Mesenchymal stem cell (in vitro differentiated cells and primary cell): ENCODE measurements at regions not wholly inside any gene's neighbourhood (a gene's known extent, or its start where the extent isn't known, plus 50 kb on each side); places are given as distances from the start of the nearest gene placed in this dataset.
A peak's percentile ranks its signal among the peaks of the same experiment; 100 is the strongest.

ENCODE experiments used
- DNase-seq: peaks from one replicate; pipeline ENCODE4 v3.0.0-alpha.2; 2013
- H2AFZ ChIP-seq: one replicate; pipeline ENCODE4 v1.6.1; 2013; ENCODE audit warnings: low read depth, mild to moderate bottlenecking, control low read depth, inconsistent platforms, low read length, moderate library complexity
- H2AK5ac ChIP-seq: 2 replicates; pipeline ENCODE4 v1.6.1; 2013; ENCODE audit warnings: low read length, moderate library complexity, mild to moderate bottlenecking, inconsistent platforms; ENCODE audit not compliant: severe bottlenecking
- H2BK120ac ChIP-seq: one replicate; pipeline ENCODE4 v1.6.1; 2013; ENCODE audit warnings: low read depth, mild to moderate bottlenecking, inconsistent platforms, low read length, moderate library complexity
- H2BK12ac ChIP-seq, 2 experiments: one replicate each; pipeline ENCODE4 v1.6.1; 2013; ENCODE audit warnings: inconsistent platforms in 2 of 2, low read length in 2 of 2, mild to moderate bottlenecking in 2 of 2, moderate library complexity in 2 of 2, control low read depth in 1 of 2
- H2BK15ac ChIP-seq: one replicate; pipeline ENCODE4 v1.6.1; 2013; ENCODE audit warnings: mild to moderate bottlenecking, low read depth, inconsistent platforms; ENCODE audit not compliant: poor library complexity, severe bottlenecking
- H2BK5ac ChIP-seq: 2 replicates; pipeline ENCODE4 v1.6.1; 2013; ENCODE audit warnings: low read depth, mild to moderate bottlenecking, low read length, control low read depth, inconsistent platforms; ENCODE audit not compliant: poor library complexity, severe bottlenecking
- H3K14ac ChIP-seq, 2 experiments: one replicate each; pipeline ENCODE4 v1.6.1; 2013; ENCODE audit warnings: inconsistent platforms in 2 of 2, low read length in 2 of 2, control low read depth in 1 of 2, mild to moderate bottlenecking in 1 of 2, moderate library complexity in 1 of 2
- H3K18ac ChIP-seq, 2 experiments: one replicate each; pipeline ENCODE4 v1.6.1; 2013; ENCODE audit warnings: inconsistent platforms in 2 of 2, low read length in 2 of 2, control low read depth in 1 of 2, low read depth in 1 of 2, mild to moderate bottlenecking in 1 of 2
- H3K23ac ChIP-seq, 2 experiments: one replicate each; pipeline ENCODE4 v1.6.1; 2013; ENCODE audit warnings: inconsistent platforms in 2 of 2, low read length in 2 of 2, mild to moderate bottlenecking in 2 of 2, moderate library complexity in 2 of 2, control low read depth in 1 of 2
- H3K27ac ChIP-seq: 2 replicates; pipeline ENCODE4 v1.5.1; 2013; ENCODE audit warnings: mild to moderate bottlenecking, moderate library complexity, low read length, control low read depth, inconsistent platforms; ENCODE audit not compliant: poor library complexity, severe bottlenecking
- H3K27me3 ChIP-seq, 2 experiments: 2 replicates each; pipeline versions ENCODE4 v1.6.1 to v1.7.0; 2013; ENCODE audit warnings: low read length in 2 of 2, mild to moderate bottlenecking in 2 of 2, moderate library complexity in 2 of 2, control low read depth in 1 of 2, inconsistent platforms in 1 of 2; ENCODE audit not compliant: control insufficient read depth in 1 of 2, insufficient read depth in 1 of 2
- H3K36me3 ChIP-seq, 2 experiments: 2 replicates each; pipeline versions ENCODE4 v1.6.1 to v1.7.0; 2013; ENCODE audit warnings: low read length in 2 of 2, control low read depth in 1 of 2, inconsistent platforms in 1 of 2, low read depth in 1 of 2, mild to moderate bottlenecking in 1 of 2; ENCODE audit not compliant: insufficient read depth in 2 of 2, control insufficient read depth in 1 of 2
- H3K4ac ChIP-seq, 2 experiments: one replicate each; pipeline ENCODE4 v1.6.1; 2013; ENCODE audit warnings: inconsistent platforms in 2 of 2, low read length in 2 of 2, mild to moderate bottlenecking in 2 of 2, moderate library complexity in 2 of 2, control low read depth in 1 of 2, low read depth in 1 of 2
- H3K4me1 ChIP-seq: 2 replicates; pipeline ENCODE4 v1.6.1; 2013; ENCODE audit warnings: low read depth, low read length, control low read depth; ENCODE audit not compliant: control insufficient read depth, insufficient read depth
- H3K4me2 ChIP-seq: 2 replicates; pipeline ENCODE4 v1.6.1; 2013; ENCODE audit warnings: low read length, mild to moderate bottlenecking, inconsistent platforms; ENCODE audit not compliant: poor library complexity, severe bottlenecking
- H3K4me3 ChIP-seq, 2 experiments: 2 replicates each; pipeline versions ENCODE4 v1.5.1 to v1.7.0; 2013; ENCODE audit warnings: low read length in 2 of 2, mild to moderate bottlenecking in 2 of 2, control low read depth in 1 of 2, low read depth in 1 of 2; ENCODE audit not compliant: insufficient read depth in 1 of 2
- H3K79me1 ChIP-seq: replicated peaks from 2 replicates; pipeline ENCODE4 v1.6.1; 2013; ENCODE audit warnings: mild to moderate bottlenecking, control low read depth, low read length, inconsistent platforms; ENCODE audit not compliant: poor library complexity, severe bottlenecking
- H3K9ac ChIP-seq: 2 replicates; pipeline ENCODE4 v1.7.0; 2013; ENCODE audit warnings: mild to moderate bottlenecking, low read length, moderate library complexity
- H3K9me3 ChIP-seq: 2 replicates; pipeline ENCODE4 v1.7.0; 2013; ENCODE audit warnings: mild to moderate bottlenecking, low read length; ENCODE audit not compliant: control insufficient read depth
- H4K8ac ChIP-seq: one replicate; pipeline ENCODE4 v1.6.1; 2013; ENCODE audit warnings: inconsistent platforms, mild to moderate bottlenecking, low read length, moderate library complexity
- H4K91ac ChIP-seq: one replicate; pipeline ENCODE4 v1.6.1; 2013; ENCODE audit warnings: mild to moderate bottlenecking, low read length, inconsistent platforms
- WGBS: methylation state at CpG from one replicate; pipeline ENCODE4 v1.1.7; 2013; ENCODE audit warnings: mixed read lengths; 5-methylcytosine and 5-hydroxymethylcytosine counted together

- 44% methylated on average over 6 of the region's 6 CpGs for WGBS
- DNase-seq, result no peak
- peak overlapping the region; percentile 99 for H2AK5ac ChIP-seq
- H2BK15ac ChIP-seq, result no peak overlapping the region
- peak overlapping the region in 1 of 2 experiments; percentile 65 for H3K14ac ChIP-seq
- no peak overlapping the region for H2BK120ac ChIP-seq
- H3K79me1 ChIP-seq, result no peaks in the 10 kb centered on the region
- H2BK12ac ChIP-seq, result peak overlapping the region in 1 of 2 experiments; percentile 64
- H3K4me3 ChIP-seq, result no peak overlapping the region
- peaks cover 0 to 7% of the 10 kb centered on the region in 2 experiments for H3K27me3 ChIP-seq
- H3K4me2 ChIP-seq, result peak overlapping the region; percentile 23
- H3K9me3 ChIP-seq, result no peaks in the 10 kb centered on the region
- peak overlapping the region; percentile 88 for H3K27ac ChIP-seq
- no peak overlapping the region for H2AFZ ChIP-seq
- H3K23ac ChIP-seq, result no peak overlapping the region
- H3K4ac ChIP-seq, result no peak overlapping the region
- H3K36me3 ChIP-seq, result no peaks in the 10 kb centered on the region
- peak overlapping the region; percentile 61 for H2BK5ac ChIP-seq
- peak overlapping the region in 1 of 2 experiments; percentile 30 for H3K18ac ChIP-seq
- H3K9ac ChIP-seq, result no peak overlapping the region
- H4K8ac ChIP-seq, result no peak overlapping the region
- peaks cover 13% of the 10 kb centered on the region for H3K4me1 ChIP-seq
- no peak overlapping the region for H4K91ac ChIP-seq
Measured at GRCh38 chr15:38941399-38941953, 376.9 kb upstream of the RASGRP1 start.

GRCh38 chr15:38944536-38944935, 379.9 kb upstream of the RASGRP1 start:
- H2BK120ac ChIP-seq, result no peak overlapping the region
- H3K36me3 ChIP-seq, result no peaks in the 10 kb centered on the region
- no peak overlapping the region for H2AFZ ChIP-seq
- no peak overlapping the region for H3K23ac ChIP-seq
- no peak overlapping the region for H3K4me3 ChIP-seq
- no peak overlapping the region for H3K14ac ChIP-seq
- H3K27ac ChIP-seq, result peak overlapping the region; percentile 70
- H2BK12ac ChIP-seq, result no peak overlapping the region
- no peak overlapping the region for H2BK5ac ChIP-seq
- no peak overlapping the region for H3K4ac ChIP-seq
- H3K18ac ChIP-seq, result no peak overlapping the region
- H3K79me1 ChIP-seq, result no peaks in the 10 kb centered on the region
- no peak overlapping the region for H4K8ac ChIP-seq
- no peak overlapping the region for H3K4me2 ChIP-seq
- H2BK15ac ChIP-seq, result no peak overlapping the region
- H3K9ac ChIP-seq, result no peak overlapping the region
- no peaks in the 10 kb centered on the region for H3K9me3 ChIP-seq
- no peak overlapping the region for H2AK5ac ChIP-seq
- H3K4me1 ChIP-seq, result peaks cover 13% of the 10 kb centered on the region
- H3K27me3 ChIP-seq, result peaks cover 0 to 7% of the 10 kb centered on the region in 2 experiments
- DNase-seq, result no peak
- H4K91ac ChIP-seq, result no peak overlapping the region

- no peaks in the 10 kb centered on the region for H3K79me1 ChIP-seq
Measured at GRCh38 chr15:38945551-38946298, 381.1 kb upstream of the RASGRP1 start.

GRCh38 chr15:38954090-38954489, 389.5 kb upstream of the RASGRP1 start:
- no peak overlapping the region for H2BK12ac ChIP-seq
- H3K9ac ChIP-seq, result no peak overlapping the region
- H3K4me1 ChIP-seq, result no peaks in the 10 kb centered on the region
- H2BK15ac ChIP-seq, result no peak overlapping the region
- no peak overlapping the region for H4K91ac ChIP-seq
- H3K4me3 ChIP-seq, result no peak overlapping the region
- H3K18ac ChIP-seq, result no peak overlapping the region
- H3K4me2 ChIP-seq, result no peak overlapping the region
- no peaks in the 10 kb centered on the region for H3K36me3 ChIP-seq
- no peak overlapping the region for H3K23ac ChIP-seq
- no peak overlapping the region for H2BK5ac ChIP-seq
- DNase-seq, result no peak
- H4K8ac ChIP-seq, result no peak overlapping the region
- H2AK5ac ChIP-seq, result no peak overlapping the region
- no peak overlapping the region for H2AFZ ChIP-seq
- H3K79me1 ChIP-seq, result no peaks in the 10 kb centered on the region
- 85% methylated on average over 1 of the region's 3 CpGs for WGBS
- no peak overlapping the region for H3K27ac ChIP-seq
- H3K27me3 ChIP-seq, result no peaks in the 10 kb centered on the region
- H3K4ac ChIP-seq, result no peak overlapping the region
- H3K9me3 ChIP-seq, result no peaks in the 10 kb centered on the region
- no peak overlapping the region for H2BK120ac ChIP-seq
- H3K14ac ChIP-seq, result no peak overlapping the region

More at GRCh38 chr15:38945551-38946298, 381.1 kb upstream of the RASGRP1 start:
- Histone ChIP-seq H2AFZ (no peak overlapping the region), H2BK5ac (no peak overlapping the region), H3K4me1 (peaks cover 13% of the 10 kb centered on the region), H3K4me3 (no peak overlapping the region), H3K27ac (no peak overlapping the region), H3K14ac (no peak overlapping the region), H2AK5ac (peak overlapping the region; percentile 16), H3K4ac (no peak overlapping the region), H3K36me3 (no peaks in the 10 kb centered on the region), H3K9ac (no peak overlapping the region), H3K23ac (no peak overlapping the region), H3K27me3 (peaks cover 0 to 7% of the 10 kb centered on the region in 2 experiments), H2BK12ac (peak overlapping the region in 1 of 2 experiments; percentile 10), H2BK15ac (no peak overlapping the region), H2BK120ac (no peak overlapping the region), H3K9me3 (no peaks in the 10 kb centered on the region), H4K91ac (no peak overlapping the region), H3K18ac (no peak overlapping the region), H4K8ac (no peak overlapping the region), H3K4me2 (no peak overlapping the region)
- no peak for DNase-seq
- 97% methylated on average over 4 of the region's 5 CpGs for WGBS
